NCI-H510A treated with DMSO at 0.1 percent for 48 hours (cell line): ENCODE measurements at regions not wholly inside any gene's neighbourhood (a gene's known extent, or its start where the extent isn't known, plus 50 kb on each side); places are given as distances from the start of the nearest gene placed in this dataset.
A peak's percentile ranks its signal among the peaks of the same experiment; 100 is the strongest.
"Not testable (repeated sequence)": the region's sequence is repeated elsewhere in the genome, so short reads cannot be mapped to it uniquely, and the experiment has no call there.

Source experiments
- DNase-seq: peaks from one replicate; lab custom pipeline; 2025; lab: John Stamatoyannopoulos, UW

DNA sequence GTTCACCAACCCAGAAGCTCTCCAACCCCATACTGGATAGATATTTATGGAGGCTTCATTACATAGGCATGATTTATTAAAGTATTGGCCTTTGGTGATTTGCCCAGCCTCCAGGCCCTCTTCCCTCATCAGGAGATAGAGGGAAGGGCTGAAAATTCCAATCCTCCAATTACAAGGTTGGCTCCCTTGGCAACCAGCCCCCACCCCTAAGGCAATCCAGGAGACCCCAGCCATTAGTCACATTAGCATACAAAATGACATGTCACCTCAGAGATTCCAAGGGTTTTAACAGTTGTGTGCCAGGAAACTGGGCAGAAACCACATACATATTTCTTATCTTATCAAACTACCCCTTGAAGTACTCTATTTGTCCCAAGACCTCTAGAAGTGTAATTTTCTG, 210.0 kb downstream of the HINT1 start:
- no peak for DNase-seq

DNA sequence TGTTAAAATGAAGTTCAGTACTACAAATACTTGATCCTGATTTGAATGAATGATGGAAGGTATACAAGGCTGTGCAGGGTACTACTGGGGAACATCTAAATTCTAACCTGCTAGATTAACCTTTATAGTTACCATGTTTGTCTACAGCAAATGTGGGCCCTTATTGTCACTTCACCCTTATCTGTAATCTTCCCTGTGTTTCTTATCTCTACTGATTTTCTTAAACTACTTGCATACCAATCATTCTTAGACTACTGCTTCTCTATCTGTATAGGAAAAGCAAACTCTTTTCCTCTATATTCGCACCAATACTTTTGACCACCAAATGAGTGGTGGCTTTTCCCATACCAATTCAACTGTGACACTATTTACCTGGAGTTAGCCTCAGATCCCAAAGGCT, 210.7 kb downstream of the HINT1 start:
- no peak for DNase-seq

GRCh38 chr5:130939059-130939458, 226.0 kb downstream of the HINT1 start:
- DNase-seq, result no peak

- no peak for DNase-seq
These were observed 228.0 kb downstream of the HINT1 start for GRCh38 chr5:130937046-130937445.

GRCh38 chr5:130923543-130924124, 241.4 kb downstream of the HINT1 start:
- no peak for DNase-seq

DNA sequence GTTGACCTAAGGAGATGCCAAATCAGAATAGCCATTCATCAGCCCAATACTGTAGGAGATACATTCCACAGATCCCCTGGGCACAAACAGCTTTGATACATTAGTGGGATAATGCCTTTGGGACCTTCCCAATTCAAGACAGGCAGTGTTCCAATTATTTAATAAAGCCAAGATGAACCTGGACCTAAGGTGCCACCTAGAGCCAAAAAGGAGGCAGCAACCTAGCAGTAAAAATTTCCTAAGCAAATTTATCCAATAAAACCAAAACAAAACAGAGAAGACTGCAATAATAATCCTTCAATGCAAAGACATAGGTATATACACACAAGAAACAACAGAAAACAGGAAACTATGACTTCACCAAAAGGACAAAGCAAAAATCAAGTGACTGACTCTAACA, 253.0 kb downstream of the HINT1 start:
- no peak for DNase-seq

DNA sequence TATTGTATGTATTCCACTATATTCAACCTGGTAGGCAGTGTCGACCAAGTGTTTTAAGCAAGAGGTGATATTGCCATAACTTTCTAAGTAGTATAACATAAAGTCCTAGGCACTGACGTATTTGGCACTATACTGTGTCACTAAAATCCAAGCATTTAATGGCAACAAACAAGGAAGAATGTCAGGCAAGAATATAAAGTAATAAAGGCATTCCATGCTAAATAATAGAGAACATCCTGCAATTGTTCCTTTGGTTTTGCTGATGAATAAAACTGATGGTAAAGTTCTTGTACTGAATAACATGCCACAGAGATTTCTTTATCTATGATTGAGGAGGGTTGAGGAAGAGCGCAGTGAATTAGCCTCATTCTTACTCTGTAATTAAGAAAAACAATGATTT, 256.9 kb downstream of the HINT1 start:
- DNase-seq, result no peak

- peak; percentile 52 for DNase-seq
These were observed 267.4 kb downstream of the HINT1 start for GRCh38 chr5:130897537-130898195.

DNA sequence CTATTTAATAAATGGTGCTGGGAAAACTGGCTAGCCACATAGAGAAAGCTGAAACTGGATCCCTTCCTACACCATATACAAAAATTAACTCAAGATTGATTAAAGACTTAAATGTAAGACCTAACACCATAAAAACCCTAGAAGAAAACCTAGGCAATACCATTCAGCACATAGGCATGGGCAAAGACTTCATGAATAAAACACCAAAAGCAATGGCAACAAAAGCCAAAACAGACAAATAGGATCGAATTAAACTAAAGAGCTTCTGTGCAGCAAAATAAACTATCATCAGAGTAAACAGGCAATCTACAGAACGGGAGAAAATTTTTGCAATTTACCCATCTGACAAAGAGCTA, 267.9 kb downstream of the HINT1 start:
- DNase-seq, result not testable (repeated sequence)

DNA sequence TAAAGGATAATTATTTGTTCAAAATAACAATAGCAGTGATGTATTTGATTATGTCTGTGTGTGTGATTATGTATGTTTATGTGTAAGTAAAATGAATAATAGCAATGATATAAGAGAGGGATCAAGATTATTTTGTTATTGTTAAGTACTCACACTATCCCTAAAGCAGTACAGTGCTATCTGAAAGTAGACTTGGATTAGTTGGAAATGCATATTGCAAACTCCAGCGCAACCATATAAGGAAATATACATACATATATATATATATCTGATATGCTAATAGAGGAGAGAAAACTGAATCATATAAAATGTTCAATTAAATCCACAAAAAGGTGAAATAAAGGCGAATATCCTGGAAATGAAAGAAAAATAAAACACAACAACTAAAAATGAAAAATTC, 268.4 kb downstream of the HINT1 start:
- no peak for DNase-seq

GRCh38 chr5:130893006-130893405, 272.1 kb downstream of the HINT1 start:
- DNase-seq, result no peak

- DNase-seq, result no peak
These were observed 274.4 kb downstream of the HINT1 start for GRCh38 chr5:130890610-130891009.

GRCh38 chr5:130885691-130886090, 279.4 kb downstream of the HINT1 start:
- DNase-seq, result no peak

GRCh38 chr5:130885027-130885426, 280.0 kb downstream of the HINT1 start:
- DNase-seq, result no peak

- no peak for DNase-seq
These were observed 281.0 kb downstream of the HINT1 start for GRCh38 chr5:130884023-130884422.

- DNase-seq, result no peak
These were observed 289.4 kb downstream of the HINT1 start for GRCh38 chr5:130875656-130876055.

GRCh38 chr5:130874861-130875417, 290.1 kb downstream of the HINT1 start:
- DNase-seq, result no peak

- no peak for DNase-seq
These were observed 293.5 kb downstream of the HINT1 start for GRCh38 chr5:130871346-130872086.

DNA sequence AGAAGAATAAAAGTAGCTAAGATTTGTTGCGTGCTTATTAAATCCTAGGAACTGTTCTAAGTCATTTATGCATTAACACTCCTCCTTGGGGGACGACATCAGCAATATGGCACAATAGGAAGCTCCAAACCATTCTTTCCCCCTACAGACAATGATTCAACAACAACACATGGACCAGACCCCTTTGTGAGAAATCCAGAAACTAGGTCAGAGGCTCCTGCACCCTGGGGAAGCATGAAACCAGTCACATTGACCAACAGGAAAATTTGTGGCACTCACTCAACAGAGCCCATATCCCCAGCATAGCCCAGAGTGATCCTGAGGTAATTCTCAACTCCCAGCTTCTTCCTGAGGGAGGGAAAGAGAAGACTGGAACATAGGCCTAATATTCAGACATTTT, 294.4 kb downstream of the HINT1 start:
- no peak for DNase-seq

DNA sequence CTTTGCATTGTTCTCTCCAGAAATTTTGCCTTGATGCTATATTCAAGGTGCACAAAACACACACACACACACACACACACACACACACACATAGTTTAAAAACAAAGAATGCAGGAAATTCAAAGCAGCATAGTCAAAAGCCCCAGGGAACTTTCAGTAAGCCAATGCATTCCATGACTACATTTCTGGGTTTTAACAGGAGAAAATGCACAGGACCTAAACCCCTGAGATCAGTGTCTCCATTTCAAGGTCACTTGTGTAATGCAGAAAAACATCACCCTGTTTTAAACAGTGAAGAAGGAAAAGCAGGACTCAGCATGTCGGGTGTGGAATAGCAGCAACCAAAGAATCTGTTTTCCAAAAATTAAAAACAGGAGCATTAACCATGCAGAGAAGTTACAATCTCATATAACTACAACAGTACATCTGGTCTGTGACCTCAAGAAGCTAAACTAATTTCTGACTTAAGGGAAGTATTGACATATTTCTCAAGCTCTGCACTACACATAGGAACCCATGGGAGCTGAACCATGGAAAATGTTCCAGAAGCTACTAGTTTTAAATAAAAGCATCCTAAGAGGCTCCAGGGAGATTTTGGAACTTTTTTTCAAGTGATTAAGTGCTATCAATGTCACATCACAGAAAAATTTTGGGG, 296.7 kb downstream of the HINT1 start:
- DNase-seq, result no peak

DNA sequence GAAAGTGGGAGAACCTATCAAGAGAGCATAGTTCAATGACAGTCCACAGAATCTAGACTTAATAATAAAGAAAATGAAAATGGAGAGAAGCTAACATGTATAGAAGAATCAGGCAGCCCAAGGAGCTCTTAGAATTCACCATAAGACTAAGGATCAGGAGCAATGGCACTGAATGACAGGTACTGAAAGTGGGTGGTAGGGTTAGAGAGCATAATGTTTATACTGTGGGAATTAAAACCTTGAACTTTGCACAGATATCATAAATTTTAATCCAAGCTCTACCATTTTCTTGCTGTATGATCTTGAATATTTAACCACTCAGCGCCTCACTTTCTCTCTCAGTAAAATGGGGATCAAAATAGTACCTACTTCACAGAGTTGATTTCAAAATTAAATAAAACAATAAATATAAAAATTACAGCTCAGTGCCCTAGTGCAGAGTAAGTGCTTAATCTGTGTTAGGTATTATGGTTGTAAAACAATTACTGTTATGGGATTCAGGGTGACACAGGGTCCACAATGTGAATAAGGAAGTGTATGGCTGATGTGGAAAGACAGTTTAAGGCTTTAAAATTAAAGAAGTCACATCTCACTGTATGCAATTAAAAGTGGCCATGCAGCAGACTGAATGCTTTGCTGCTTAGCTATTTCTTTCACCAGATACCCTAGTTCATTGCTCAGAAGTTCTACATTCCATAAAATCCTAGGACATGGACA, 319.8 kb downstream of the HINT1 start:
- DNase-seq, result no peak
